T47D (cell line): ENCODE measurements at regions not wholly inside any gene's neighbourhood (a gene's known extent, or its start where the extent isn't known, plus 50 kb on each side); places are given as distances from the start of the nearest gene placed in this dataset.
"Not testable (repeated sequence)": the region's sequence is repeated elsewhere in the genome, so short reads cannot be mapped to it uniquely, and the experiment has no call there.

Source experiments
- DNase-seq, 2 experiments: peaks; one replicate each; pipeline versions ENCODE4 v3.0.0 to v3.0.0-alpha.2; 2011 to 2012; ENCODE audit warnings: low read depth in 1 of 2, low spot score in 1 of 2
- JUND ChIP-seq: IDR thresholded peaks from 2 replicates; pipeline ENCODE4 v1.6.1; 2012; ENCODE audit warnings: low read depth
- in situ Hi-C: cut with HindIII; loops from 2 replicates; pipeline ENCODE4 v1.10.0; 2016; ENCODE audit warnings: low sequenced_read_pairs, low pct_unique_long_range_greater_than_20kb

DNA sequence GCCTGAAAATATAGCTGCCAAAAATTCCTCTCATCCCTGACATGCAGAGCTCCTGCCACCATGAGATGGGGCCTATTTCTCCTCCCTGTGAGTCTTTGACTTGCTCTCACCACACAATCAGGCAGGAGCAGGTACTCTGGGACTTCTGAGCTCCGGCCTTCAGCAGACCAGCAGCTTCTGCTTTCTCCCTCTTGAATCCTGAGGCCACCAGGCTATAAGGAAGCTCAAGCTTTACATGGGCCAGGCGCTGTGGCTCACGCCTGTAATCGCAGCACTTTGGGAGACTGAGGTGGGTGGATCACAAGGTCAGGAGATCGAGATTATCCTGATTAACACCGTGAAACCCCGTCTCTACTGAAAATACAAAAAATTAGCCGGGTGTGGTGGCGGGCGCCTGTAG, 238.7 kb upstream of the RREB1 start:
- in situ Hi-C loops, result no loop called here
- no peak for TF ChIP-seq JUND
- DNase-seq, result no peak

DNA sequence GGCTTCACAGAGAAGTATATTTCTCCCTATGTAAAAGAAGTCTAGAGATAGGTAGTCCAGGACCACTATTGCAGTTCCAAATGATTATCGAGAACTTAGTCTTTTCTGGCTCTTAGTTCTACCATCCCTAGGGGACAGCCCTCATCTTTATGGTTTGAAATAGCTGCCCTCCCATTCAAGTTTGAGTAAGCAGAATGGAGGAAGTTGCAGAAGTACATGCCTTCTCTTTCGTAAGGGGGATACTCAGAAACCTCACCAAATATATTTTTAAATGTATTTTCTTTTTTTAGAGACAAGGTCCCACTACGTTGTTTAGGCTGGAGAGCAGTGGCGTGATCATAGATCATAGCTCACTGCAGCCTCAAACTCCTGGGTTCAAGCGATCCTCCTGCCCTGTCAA, 236.8 kb upstream of the RREB1 start:
- no peak for DNase-seq

GRCh38 chr6:6872459-6873344, 235.1 kb upstream of the RREB1 start:
- no peak for TF ChIP-seq JUND
- DNase-seq, result no peak
- in situ Hi-C loops, result no loop called here

More for the DNA sequence above, 236.8 kb upstream of the RREB1 start:
- TF ChIP-seq JUND, result no peak
- in situ Hi-C loops, result no loop called here

- DNase-seq, result no peak
- in situ Hi-C loops, result no loop called here
- TF ChIP-seq JUND, result no peak
These were observed 234.0 kb upstream of the RREB1 start for GRCh38 chr6:6873778-6874177.

DNA sequence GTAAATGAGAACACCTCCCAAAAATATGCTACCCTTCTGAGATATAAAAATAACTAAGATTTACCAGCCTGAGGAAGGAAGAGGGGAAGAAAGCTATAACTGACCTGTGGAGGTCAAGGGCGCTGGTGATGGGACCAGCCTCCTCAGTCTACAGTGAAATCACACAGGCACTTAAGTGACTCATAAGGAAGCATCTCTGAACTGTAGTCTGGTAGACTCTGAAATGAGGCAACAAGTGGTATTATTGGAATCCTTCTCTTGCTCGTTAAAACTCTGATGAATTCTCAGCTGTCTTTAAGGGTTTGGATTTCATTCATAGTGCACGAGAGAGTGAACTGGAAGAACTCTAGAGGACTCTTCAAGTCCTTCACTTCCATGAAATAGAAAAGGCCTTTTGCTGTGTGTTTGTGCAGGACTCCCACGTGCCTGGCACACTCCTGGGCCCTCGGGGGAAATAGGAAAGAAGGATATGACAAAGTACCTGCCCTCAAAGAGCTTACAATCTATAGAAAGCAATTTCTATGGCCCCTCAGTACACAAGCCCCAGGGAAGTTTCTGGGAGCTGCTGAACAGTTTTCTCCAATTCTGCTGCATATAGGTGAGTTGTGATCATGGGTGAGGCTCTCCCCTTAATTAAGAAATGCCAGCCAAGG, 231.8 kb upstream of the RREB1 start:
- DNase-seq, result no peak
- in situ Hi-C loops, result no loop called here
- no peak for TF ChIP-seq JUND

DNA sequence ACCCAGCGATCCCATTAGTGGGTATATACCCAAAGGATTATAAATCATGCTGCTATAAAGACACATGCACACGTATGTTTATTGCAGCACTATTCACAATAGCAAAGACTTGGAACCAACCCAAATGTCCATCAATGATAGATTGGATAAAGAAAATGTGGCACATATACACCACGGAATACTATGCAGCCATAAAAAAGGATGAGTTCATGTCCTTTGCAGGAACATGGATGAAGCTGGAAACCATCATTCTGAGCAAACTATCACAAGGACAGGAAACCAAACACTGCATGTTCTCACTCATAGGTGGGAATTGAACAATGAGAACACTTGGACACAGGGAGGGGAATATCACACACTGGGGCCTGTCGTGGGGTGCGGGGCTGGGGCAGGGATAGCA, 230.0 kb upstream of the RREB1 start:
- in situ Hi-C loops, result not testable (repeated sequence)

DNA sequence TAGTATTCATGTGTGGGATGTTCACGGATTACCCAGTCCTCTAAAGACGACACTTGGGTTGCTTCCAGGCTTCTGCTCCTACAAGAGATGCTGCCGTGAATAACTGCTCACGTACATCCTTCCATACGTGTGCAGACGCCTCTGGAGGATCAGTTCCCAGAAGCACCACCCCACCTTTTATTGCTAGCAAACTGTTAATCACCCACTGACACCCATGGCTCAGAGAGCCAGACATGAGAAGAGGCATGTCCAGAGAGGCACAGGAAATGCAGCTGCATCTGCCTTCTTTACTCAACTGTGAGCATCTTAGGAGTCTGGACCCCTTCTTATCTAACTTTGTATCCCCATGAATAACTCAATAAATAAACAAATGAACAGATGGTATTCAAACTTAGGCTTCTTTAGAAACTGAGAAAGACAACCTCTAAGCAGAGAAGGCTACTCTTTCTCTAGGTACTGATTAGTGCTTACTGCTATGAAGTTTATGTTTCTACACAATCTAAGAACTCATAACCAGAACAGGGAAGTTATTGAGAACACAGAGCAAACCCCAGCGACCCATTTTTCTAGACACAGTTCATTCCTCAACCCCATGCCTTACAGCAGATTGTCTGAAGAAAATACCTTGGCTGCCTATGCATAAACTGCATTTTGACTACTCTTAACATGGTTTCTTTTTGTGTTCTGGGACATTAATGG, 228.7 kb upstream of the RREB1 start:
- in situ Hi-C loops, result no loop called here
- TF ChIP-seq JUND, result no peak
- no peak for DNase-seq

More for the DNA sequence above, 230.0 kb upstream of the RREB1 start:
- DNase-seq, result not testable (repeated sequence)

DNA sequence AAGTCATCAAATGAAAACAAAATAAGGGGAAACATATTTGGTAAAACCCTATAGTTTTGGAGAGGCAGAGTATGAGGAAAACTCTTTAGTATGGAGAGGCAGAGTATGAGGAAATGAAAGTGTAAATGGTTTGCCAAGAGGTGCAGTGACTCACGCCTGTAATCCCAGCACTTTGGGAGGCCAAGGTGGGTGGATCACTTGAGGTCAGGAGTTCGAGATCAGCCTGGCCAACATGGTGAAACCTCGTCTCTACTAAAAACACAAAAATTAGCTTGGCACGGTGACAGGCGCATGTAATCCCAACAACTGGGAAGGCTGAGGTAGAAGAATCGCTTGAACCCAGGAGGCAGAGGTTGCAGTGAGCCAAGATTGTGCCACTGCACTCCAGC, 228.2 kb upstream of the RREB1 start:
- in situ Hi-C loops, DNase-seq: not testable (repeated sequence)

DNA sequence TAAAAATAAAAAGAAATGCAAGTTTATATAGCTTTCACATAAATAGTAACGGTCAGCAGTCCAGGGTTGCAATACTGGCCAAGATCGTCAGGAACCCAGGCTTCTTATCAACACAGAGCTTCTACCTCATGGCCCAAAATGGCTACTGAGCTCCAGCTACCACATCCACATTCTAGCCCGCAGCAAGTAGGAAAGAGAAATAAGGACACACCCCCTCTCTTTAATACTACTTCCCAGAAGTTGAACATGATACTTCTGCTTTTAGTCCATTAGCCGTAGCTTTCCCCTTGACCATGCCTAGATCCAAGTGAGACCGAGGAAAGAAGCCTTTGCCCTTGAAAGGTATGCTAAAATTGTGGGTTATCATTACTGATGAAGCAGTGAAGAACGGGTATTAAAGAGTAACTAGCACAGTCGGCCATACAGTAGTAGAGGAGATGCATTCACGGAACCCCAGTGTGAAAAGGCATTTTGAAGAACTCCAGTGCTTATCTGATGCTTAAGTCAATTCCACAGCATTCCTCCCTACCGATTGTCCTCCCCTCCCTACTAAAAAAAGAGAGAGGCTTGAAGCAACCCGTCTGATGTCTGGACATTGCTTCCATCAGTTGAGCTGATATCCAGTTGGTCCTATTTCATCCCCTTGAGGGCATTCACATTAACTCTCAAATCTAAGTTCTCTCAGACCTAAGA, 226.9 kb upstream of the RREB1 start:
- in situ Hi-C loops, result no loop called here
- no peak for DNase-seq
- TF ChIP-seq JUND, result no peak

- TF ChIP-seq JUND, result no peak
- in situ Hi-C loops, result no loop called here
- DNase-seq, result peak in 1 of 2 experiments; percentile 55
These were observed 226.1 kb upstream of the RREB1 start for GRCh38 chr6:6881438-6882225.

DNA sequence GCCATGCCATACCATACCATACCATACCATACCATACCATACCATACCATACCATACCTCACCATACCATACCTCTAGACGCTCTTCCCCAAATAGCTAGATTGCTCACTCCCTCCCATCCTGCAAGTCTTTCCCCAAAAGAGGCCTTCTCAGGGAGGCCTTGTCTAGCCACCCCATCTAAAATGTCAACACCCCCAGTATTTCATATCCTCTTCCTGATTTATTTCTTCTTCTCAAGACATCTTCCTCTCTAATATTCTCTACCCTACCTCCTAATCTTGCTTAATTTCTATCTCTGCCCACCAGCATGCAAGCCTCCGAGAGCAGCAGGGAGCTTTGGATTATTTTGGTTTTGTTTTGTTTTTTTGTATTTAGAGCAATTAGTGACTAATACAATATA, 225.2 kb upstream of the RREB1 start:
- in situ Hi-C loops, result no loop called here

GRCh38 chr6:6883011-6883410, 224.8 kb upstream of the RREB1 start:
- in situ Hi-C loops, result no loop called here
- no peak for DNase-seq
- TF ChIP-seq JUND, result no peak

More for the DNA sequence above, 225.2 kb upstream of the RREB1 start:
- no peak for TF ChIP-seq JUND
- no peak for DNase-seq
